SK-N-MC (cell line): ENCODE measurements at regions not wholly inside any gene's neighbourhood (a gene's known extent, or its start where the extent isn't known, plus 50 kb on each side); places are given as distances from the start of the nearest gene placed in this dataset.

ENCODE experiments used
- EZH2 ChIP-seq: fragments of 200-600 bp; sonication (generic); IDR thresholded peaks from one replicate; pipeline ENCODE4 v1.6.1; 2017; ENCODE audit warnings: antibody characterized with exemption
- POLR2AphosphoS5 ChIP-seq: IDR thresholded peaks from 2 replicates; pipeline ENCODE4 v1.6.1; 2012; ENCODE audit warnings: mild to moderate bottlenecking, low read depth, low read length, borderline replicate concordance

- TF ChIP-seq POLR2AphosphoS5 = no peak
- no peak for TF ChIP-seq EZH2
Measured at GRCh38 chr2:225272173-225272572, 127.3 kb upstream of the NYAP2 start.
